Keratinocyte (primary cell): ENCODE measurements at regions not wholly inside any gene's neighbourhood (a gene's known extent, or its start where the extent isn't known, plus 50 kb on each side); places are given as distances from the start of the nearest gene placed in this dataset.

Experiments used
- DNase-seq: peaks from one replicate; pipeline ENCODE4 v3.0.0-alpha.2; 2011; ENCODE audit warnings: low read depth, missing footprints, low spot score
- FAIRE-seq: peaks from 2 replicates; lab custom pipeline; 2011; peaks lifted over from hg19 to GRCh38; lab: Jason Lieb, UNC
- H2AFZ ChIP-seq: 2 replicates; pipeline ENCODE4 v1.6.0; 2012; ENCODE audit warnings: low read length, control low read depth, inconsistent platforms; ENCODE audit not compliant: control insufficient read depth
- H3K27ac ChIP-seq: 2 replicates; pipeline ENCODE4 v1.5.1; 2011; ENCODE audit warnings: low read length; ENCODE audit not compliant: control insufficient read depth, insufficient read depth
- H3K27me3 ChIP-seq: 3 replicates; pipeline ENCODE4 v1.6.0; 2011; ENCODE audit warnings: low read length; ENCODE audit not compliant: control insufficient read depth, insufficient read depth; ENCODE audit errors: extremely low read depth
- H3K36me3 ChIP-seq, 2 experiments: 2 replicates in 1 of 2; 3 replicates in 1 of 2; pipeline ENCODE4 v1.5.1; 2011; ENCODE audit warnings: low read length in 2 of 2, mild to moderate bottlenecking in 1 of 2; ENCODE audit not compliant: control insufficient read depth in 2 of 2, insufficient read depth in 2 of 2; ENCODE audit errors: extremely low read depth in 1 of 2
- H3K4me1 ChIP-seq: 3 replicates; pipeline ENCODE4 v1.5.1; 2011; ENCODE audit warnings: low read length; ENCODE audit not compliant: control insufficient read depth, insufficient read depth; ENCODE audit errors: extremely low read depth
- H3K4me2 ChIP-seq: 3 replicates; pipeline ENCODE4 v1.6.0; 2011; ENCODE audit warnings: low read depth, low read length; ENCODE audit not compliant: control insufficient read depth, insufficient read depth; ENCODE audit errors: extremely low read depth
- H3K4me3 ChIP-seq, 3 experiments: fragments of 200-600 bp in 1 of 3; sonication (generic) in 1 of 3; 2 replicates in 2 of 3; 3 replicates in 1 of 3; pipeline ENCODE4 v1.5.1; 2011 to 2016; ENCODE audit warnings: low read length in 3 of 3, mild to moderate bottlenecking in 3 of 3, control low read depth in 2 of 3, inconsistent platforms in 1 of 3, low read depth in 1 of 3, mixed read lengths in 1 of 3, mixed run types in 1 of 3, moderate library complexity in 1 of 3; ENCODE audit not compliant: control insufficient read depth in 2 of 3, insufficient read depth in 2 of 3; ENCODE audit errors: extremely low read depth in 1 of 3
- H3K79me2 ChIP-seq: 2 replicates; pipeline ENCODE4 v1.6.0; 2012; ENCODE audit warnings: low read length; ENCODE audit not compliant: control insufficient read depth, insufficient read depth
- H3K9ac ChIP-seq: 3 replicates; pipeline ENCODE4 v1.6.0; 2011; ENCODE audit warnings: low read length; ENCODE audit not compliant: control insufficient read depth, insufficient read depth; ENCODE audit errors: extremely low read depth
- H3K9me1 ChIP-seq: 3 replicates; pipeline ENCODE4 v1.6.0; 2011; ENCODE audit warnings: low read length; ENCODE audit not compliant: control insufficient read depth, insufficient read depth; ENCODE audit errors: extremely low read depth
- H3K9me3 ChIP-seq: 2 replicates; pipeline ENCODE4 v1.5.1; 2012; ENCODE audit warnings: low read depth, low read length; ENCODE audit not compliant: control insufficient read depth
- H4K20me1 ChIP-seq: 3 replicates; pipeline ENCODE4 v1.6.0; 2011; ENCODE audit warnings: low read length; ENCODE audit not compliant: control insufficient read depth, insufficient read depth; ENCODE audit errors: extremely low read depth
- EZH2 ChIP-seq: IDR thresholded peaks from one replicate; pipeline ENCODE4 v1.6.1; 2012; ENCODE audit warnings: inconsistent platforms, mild to moderate bottlenecking, low read length, moderate library complexity
- dilution Hi-C: fragments of 300-500 bp; cut with MboI; formaldehyde crosslinking; loops from one replicate; pipeline ENCODE4 v1.7.0; 2020; ENCODE audit warnings: low sequenced_read_pairs; ENCODE audit not compliant: extremely low pct_ligation_motif_present
- TF ChIP-seq, protein P1 (sequence below), 3 experiments: IDR thresholded peaks in 1 of 3; conservative IDR thresholded peaks in 1 of 3; optimal IDR thresholded peaks in 1 of 3; 2 replicates in 2 of 3; 3 replicates in 1 of 3; pipeline versions ENCODE3 to v1.5.1; 2011; ENCODE audit warnings: low read length in 3 of 3, mild to moderate bottlenecking in 3 of 3, moderate library complexity in 2 of 3, control low read depth in 1 of 3, inconsistent platforms in 1 of 3; ENCODE audit not compliant: insufficient read depth in 2 of 3; ENCODE audit errors: extremely low read depth in 1 of 3

DNA sequence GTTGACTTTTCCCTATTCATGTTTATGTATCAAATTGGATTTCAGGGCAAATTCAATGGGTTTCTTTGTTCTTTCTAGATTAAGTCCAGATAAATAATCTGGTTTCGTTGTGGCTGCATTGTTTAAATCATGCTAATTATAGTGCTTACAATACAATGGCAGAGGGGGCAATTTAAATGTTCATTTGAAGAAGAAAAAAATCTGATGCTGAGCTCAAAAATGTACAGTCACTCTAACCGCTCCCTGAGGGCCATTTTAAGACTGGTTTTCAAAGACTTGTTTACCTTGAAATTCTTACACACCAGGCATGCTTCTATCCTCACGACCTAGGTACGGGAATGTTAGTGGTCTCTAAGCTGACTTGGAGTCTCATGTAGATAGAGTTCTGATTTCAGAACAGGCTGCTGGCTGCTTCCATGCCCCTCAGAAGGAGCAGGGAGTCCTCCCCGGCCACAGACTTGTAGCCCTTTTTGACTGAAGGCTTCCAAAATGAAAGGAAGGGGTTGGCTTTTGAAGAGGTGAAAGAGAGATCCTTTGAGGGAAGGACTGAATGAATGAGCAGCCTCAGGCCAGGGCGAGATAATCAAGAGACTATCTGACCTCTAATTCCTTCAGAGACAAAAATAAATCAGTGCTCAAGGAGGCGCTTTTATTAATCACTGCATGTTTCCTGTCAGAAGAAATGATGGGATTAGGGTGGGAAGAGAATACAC is 86.1 kb upstream of the ZNF217 start:
- no peak for FAIRE-seq

DNA sequence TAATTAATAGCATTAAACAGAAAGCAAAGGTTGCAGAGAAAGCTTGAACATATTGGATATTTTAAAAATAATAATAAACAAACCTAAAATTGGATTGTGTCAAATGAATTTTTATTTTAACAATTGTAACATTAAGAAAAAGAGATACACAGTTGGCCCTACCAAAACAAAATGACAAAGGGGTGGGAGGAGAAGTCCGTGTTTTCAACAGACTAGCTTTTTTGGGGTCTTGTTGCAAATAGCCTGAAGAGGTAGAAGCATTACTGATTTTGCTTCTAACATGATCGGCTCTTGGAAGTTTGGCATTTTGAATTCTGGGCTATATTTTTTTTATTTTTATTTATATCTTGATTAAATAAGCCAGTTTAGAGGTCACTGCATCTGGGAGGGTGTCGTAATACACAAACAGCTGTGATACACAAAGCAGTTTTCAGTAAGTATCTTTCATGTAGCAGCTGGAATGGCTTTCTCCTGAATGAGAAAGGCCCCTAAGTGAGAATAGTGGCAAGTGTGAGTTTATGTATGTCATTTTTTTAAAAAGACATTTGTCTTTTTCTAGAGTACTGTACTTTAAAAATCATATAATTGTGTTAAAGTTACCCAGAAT is 85.5 kb upstream of the ZNF217 start:
- peaks cover 2% of the 10 kb centered on the region for H3K4me1 ChIP-seq
- DNase-seq, result no peak
- no peaks in the 10 kb centered on the region for H3K9me3 ChIP-seq
- H3K4me2 ChIP-seq, result no peak overlapping the region
- no peaks in the 10 kb centered on the region for H3K79me2 ChIP-seq
- dilution Hi-C loops, result no loop called here
- H3K36me3 ChIP-seq, result no peaks in the 10 kb centered on the region
- no peaks in the 10 kb centered on the region for H4K20me1 ChIP-seq
- FAIRE-seq, result no peak
- no peaks in the 10 kb centered on the region for H3K27me3 ChIP-seq
- H2AFZ ChIP-seq, result no peak overlapping the region
- H3K27ac ChIP-seq, result no peak overlapping the region
- H3K9me1 ChIP-seq, result no peaks in the 10 kb centered on the region
- H3K4me3 ChIP-seq, result no peak overlapping the region
- TF ChIP-seq EZH2, result no peak
- TF ChIP-seq, protein P1, sequence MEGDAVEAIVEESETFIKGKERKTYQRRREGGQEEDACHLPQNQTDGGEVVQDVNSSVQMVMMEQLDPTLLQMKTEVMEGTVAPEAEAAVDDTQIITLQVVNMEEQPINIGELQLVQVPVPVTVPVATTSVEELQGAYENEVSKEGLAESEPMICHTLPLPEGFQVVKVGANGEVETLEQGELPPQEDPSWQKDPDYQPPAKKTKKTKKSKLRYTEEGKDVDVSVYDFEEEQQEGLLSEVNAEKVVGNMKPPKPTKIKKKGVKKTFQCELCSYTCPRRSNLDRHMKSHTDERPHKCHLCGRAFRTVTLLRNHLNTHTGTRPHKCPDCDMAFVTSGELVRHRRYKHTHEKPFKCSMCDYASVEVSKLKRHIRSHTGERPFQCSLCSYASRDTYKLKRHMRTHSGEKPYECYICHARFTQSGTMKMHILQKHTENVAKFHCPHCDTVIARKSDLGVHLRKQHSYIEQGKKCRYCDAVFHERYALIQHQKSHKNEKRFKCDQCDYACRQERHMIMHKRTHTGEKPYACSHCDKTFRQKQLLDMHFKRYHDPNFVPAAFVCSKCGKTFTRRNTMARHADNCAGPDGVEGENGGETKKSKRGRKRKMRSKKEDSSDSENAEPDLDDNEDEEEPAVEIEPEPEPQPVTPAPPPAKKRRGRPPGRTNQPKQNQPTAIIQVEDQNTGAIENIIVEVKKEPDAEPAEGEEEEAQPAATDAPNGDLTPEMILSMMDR (optimal IDR thresholded peaks at IDR 0.05 in 1 of 3, IDR thresholded peaks at IDR 0.05 in 1 of 3, conservative IDR thresholded peaks at IDR 0.05 in 1 of 3; ENCODE audit: extremely low read depth in 1 of 3, insufficient read depth in 2 of 3, low read length in 3 of 3), result no peak
- no peak overlapping the region for H3K9ac ChIP-seq

More for the DNA sequence above, 86.1 kb upstream of the ZNF217 start:
- Histone ChIP-seq H3K9ac (no peak overlapping the region), H3K79me2 (no peaks in the 10 kb centered on the region), H3K27me3 (no peaks in the 10 kb centered on the region), H4K20me1 (no peaks in the 10 kb centered on the region), H2AFZ (peak overlapping the region; percentile 57), H3K4me1 (peaks cover 2% of the 10 kb centered on the region), H3K4me2 (no peak overlapping the region), H3K9me3 (no peaks in the 10 kb centered on the region), H3K9me1 (no peaks in the 10 kb centered on the region), H3K27ac (no peak overlapping the region), H3K4me3 (no peak overlapping the region), H3K36me3 (no peaks in the 10 kb centered on the region)
- dilution Hi-C loops, result no loop called here
- TF ChIP-seq, protein P1 (optimal IDR thresholded peaks at IDR 0.05 in 1 of 3, IDR thresholded peaks at IDR 0.05 in 1 of 3, conservative IDR thresholded peaks at IDR 0.05 in 1 of 3; ENCODE audit: extremely low read depth in 1 of 3, insufficient read depth in 2 of 3, low read length in 3 of 3), result no peak
- TF ChIP-seq EZH2, result no peak
- no peak for DNase-seq
